Stimulated activated CD4-positive, alpha-beta T cell treated with anti-CD3 and anti-CD28 coated beads, Interleukin-15, amount 100 ng/mL, for 1 hour (primary cell): ENCODE measurements at regions not wholly inside any gene's neighbourhood (a gene's known extent, or its start where the extent isn't known, plus 50 kb on each side); places are given as distances from the start of the nearest gene placed in this dataset.

Source experiments
- DNase-seq, 2 donors: peaks; one replicate each; pipeline ENCODE4 v3.0.0-alpha.2; 2020; ENCODE audit warnings: low read depth in 1 of 2, low spot score in 1 of 2

DNA sequence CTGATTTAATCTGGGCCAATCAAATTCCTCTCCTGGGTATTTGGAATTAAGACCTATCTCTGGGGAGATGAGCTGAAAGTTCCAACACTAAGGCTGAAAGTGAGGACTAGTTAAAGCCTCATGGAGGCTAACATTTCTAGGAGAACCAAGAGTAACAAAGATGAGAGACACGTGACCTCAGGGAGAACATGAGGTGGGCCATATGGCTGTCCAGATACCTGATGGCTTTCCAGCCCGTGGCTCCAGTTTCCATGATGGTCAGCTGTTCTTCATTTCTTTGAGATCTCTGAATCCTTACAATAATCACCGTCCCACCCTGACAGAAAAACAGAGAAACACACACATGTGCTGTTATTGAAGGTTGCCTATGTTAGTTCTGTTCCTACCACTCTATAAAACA is 66.1 kb downstream of the LEPR start:
- DNase-seq = no peak

DNA sequence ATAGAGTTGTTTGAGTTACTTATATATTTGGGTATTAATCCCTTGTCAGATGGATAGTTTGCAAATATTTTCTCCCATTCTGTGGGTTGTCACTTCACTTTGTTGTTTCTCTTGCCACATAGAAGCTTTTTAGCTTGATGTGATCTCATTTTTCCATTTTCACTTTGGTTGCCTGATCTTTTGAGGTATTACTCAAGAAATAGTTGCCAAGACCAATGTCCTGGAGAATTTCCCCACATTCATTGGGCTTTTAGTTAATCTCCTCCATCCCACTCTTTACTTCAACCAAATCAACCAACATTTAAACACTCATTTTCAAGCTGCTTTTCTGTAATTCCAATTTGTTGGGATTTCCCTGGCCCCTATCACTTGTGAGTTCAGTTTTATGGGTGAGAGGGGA is 69.0 kb downstream of the LEPR start:
- no peak for DNase-seq

GRCh38 chr1:65490231-65491009 is 70.0 kb downstream of the LEPR start:
- no peak for DNase-seq

DNA sequence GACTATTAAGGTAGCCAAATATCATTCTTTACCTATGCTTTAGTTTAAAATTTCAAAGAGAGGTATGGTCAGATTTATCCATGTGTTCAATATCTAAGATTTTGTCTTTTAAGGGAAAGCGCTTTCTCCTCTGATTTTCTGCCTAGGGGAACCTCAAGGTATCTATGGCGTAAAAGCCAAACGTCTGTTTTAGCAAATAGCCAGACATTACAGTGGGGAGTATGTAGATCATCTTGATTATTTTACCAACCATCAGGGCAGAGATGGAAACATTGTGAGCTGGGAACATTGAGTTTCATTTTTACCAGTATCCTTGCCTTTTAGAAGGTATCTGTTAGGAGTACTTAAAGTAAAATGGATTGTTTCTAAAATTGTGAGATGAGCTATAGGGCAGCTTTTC is 71.0 kb downstream of the LEPR start:
- no peak for DNase-seq

GRCh38 chr1:65493802-65494201 is 73.3 kb downstream of the LEPR start:
- no peak for DNase-seq

DNA sequence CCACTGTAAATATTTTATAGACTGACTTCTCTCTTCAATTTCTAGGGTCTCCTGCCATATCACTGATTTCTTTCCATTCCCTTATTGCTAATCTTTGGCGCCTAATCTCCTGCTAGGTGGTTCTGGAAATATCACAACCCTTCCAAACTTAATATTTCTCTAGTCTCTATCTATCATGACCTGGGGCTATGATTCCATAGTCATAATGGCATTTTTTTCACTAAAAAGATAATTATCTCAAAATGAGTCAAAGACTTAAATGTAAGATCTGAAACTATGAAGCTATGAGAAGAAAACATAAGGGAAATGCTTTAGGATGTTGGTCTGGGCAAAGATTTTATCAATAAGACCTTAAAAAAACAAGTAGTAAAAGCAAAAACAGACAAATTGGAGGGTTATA is 74.2 kb downstream of the LEPR start:
- DNase-seq = no peak

- DNase-seq = no peak
Measured at GRCh38 chr1:65495137-65495536, 74.7 kb downstream of the LEPR start.

GRCh38 chr1:65497256-65497830 is 76.9 kb downstream of the LEPR start:
- no peak for DNase-seq

DNA sequence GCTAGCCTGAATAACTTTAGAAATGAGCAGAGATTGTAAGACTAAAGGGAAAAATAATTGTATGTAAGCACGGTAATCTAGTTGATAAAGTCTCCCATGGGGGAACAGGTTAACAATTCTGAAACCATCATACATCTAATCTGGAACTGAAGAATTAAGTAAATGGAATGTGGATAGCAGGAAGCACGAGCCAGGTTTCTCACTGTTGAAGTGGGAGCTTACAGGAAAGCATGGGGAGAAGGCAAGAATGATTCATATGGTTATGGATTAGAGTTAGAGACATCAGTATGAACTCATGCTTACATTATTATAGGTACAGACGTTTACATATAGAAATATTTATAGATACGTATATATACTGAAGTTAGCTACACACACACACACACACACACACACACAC is 83.0 kb downstream of the LEPR start:
- no peak for DNase-seq

- DNase-seq = no peak
Measured at GRCh38 chr1:65504263-65504662, 83.8 kb downstream of the LEPR start.

DNA sequence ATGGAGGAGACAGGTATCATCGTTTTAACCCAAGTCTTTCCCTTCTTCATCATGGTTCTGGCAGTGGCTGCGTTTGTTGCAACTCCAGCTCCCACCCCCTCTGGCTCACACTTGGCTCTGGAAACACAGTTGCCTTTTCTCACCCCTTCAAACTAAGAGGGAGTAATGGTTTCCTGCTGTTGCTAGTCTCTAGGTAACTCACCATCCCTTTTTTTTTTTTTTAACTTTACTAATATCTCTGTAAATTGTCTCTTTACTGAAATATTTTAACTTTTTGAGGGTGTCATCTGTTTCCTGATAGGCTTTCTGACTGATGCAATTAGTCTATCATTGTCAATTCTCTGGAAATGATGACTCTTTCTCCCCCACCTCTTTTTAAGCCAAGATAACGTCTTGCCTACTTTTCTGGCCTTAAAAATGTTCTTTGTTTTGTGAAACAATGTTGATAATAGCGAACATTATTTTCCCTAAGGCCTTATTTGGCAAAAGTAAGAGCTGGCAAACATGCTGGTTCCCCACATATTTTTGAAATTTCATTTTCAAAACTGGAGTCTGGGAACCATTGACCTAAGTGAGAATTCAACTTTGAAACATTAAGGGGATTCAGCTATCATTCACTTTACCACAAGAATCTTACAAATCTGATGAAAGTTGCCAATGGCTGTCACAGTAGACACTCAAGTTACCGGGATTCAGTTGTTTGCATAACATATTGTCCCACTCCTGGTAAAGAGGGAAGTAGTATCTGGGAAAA is 85.3 kb downstream of the LEPR start:
- no peak for DNase-seq

- DNase-seq = no peak
Measured at GRCh38 chr1:65508051-65508450, 87.6 kb downstream of the LEPR start.

DNA sequence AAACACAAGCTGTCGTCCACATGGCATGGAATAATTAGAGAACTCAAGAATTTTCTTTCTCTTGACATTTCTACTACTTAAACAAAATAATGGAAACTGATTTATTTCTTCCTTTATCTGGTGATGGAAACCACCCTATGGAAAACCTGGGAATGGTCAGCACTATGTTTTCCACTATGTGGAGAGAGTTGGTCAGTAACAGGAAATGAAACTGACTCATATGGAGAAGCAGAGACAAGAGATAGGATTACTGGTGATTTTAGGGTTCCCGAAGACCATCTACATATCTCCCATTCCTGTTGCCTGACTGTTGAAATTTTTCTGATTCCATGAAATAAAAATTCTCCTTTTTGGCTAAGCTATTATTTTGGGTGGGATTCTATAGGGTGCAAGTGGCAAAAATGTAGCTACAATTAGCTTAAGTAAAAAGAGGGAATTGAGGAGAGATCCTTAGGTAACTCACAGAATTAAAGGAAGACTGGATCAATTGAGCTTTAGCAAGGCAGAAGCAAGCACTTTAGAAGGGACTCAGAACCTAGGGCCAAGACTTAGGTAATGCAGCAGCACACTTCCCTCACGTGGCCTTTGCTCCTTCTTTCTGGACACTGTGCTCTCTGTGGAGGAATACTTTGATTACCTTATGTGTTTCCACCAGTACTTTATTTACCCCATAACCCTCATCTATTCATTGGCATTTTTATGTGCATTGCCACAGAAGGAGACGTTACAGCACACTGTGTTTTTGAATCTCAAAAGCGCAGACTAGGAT is 89.6 kb downstream of the LEPR start:
- DNase-seq = no peak

DNA sequence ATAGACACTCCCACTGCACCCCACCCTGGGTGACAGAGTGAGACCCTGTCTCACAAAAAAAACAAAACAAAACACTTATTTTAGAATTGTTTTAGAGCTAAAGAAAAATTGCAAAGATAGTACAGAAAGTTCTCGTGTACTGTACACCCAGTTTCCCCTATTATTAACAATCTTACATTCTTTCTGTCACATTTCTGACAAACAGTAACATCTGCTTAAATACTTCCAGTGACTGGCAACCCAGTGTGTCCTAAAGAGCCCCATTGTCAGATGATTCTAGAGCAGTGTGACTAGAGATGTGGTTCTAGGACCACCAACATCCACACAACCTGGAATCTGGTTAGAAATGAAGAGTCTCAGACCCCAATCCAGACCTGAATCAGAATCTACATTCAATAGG is 90.5 kb downstream of the LEPR start:
- no peak for DNase-seq

GRCh38 chr1:65512383-65512782 is 91.9 kb downstream of the LEPR start:
- DNase-seq = no peak

DNA sequence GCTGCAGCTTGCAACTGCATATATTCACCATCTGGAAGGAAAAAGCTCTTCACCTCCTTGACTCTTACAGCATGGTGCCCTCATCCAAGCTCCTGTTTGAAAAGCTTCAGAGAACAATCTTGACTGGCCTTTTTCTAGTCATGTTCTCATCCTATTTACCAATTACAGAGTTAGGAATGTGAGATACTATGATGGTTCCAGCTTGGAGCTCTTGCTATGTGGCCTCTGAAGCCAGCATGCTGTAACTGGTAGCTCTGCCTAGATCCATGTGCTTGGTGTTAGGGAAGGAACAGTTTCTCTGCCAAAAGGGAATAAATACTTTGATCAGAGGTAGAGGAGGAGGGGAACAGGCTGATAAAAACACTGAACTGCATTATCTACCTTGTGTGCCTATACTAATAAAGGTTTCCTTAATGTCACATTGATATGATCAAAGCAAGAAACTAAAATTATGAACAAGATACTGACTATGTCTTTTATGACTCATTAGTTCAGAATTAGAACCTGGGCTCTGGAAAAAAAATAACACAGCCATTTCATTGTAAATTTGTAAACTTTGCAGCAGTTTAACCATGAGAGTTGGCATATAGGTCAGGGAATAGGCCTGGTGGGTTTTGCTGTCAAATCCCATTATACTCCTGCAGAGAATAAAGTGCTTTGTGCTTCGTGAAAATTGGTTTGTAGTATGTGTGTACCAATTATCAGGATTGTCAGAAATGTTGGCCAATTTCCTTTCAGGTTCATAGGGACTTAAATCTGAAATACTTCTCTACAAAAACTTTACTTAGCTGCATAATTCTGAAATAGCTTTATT is 92.7 kb downstream of the LEPR start:
- no peak for DNase-seq

GRCh38 chr1:65514041-65514440 is 93.6 kb downstream of the LEPR start:
- no peak for DNase-seq

DNA sequence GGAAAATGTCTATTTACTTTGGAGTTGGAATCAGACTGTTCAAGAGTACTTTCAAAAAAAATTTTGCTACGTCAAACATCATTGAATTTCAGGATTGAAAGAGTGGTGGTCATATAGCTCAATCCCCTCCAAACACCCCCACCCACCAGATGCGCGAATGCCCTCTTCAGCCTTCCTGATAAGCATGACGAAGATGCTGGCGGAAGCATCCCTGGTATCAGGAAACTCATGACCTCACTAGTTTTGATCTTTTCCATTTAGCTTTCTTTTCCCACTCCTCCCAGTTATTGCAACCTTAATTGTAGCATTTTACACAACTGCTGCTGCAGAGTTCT is 104.4 kb downstream of the LEPR start:
- DNase-seq = no peak

DNA sequence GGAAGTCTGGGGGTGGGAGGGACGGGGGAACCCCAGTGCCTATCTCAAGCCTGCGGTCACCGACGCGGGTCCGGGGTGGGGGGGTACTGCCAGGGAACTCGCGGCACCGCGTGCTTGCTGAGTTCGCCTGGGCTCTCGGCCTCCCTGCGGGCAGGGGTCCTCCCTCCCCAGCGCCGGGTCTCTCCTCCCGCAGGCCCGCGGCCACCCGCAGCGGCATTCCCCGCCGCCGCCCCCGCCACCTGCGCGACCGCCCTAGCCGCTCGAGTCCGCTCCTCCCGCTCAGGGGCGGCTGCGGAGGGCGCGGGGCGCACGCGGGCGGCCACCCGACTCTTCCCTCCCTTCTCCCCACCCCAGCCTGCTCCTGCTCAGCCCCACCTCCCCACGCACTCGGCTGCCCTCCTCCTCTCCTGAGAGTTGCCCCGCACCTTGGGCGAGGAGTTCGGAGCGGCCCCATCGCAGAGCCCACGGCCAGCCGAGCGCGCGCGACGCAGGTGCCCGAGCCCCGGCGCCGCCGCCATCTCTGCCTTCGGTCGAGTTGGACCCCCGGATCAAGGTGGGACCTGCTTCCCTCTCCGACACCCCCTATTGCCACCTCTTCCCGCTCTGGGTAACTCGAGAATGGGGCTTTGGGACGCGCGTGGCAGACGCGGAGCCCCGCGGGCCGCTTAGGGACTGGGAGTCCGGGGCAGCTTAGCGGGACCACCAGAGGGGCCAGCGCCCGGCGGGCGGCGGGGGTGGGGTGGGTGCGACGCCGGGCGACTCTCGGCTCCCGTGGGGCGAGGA is 105.0 kb downstream of the LEPR start:
- DNase-seq = no peak

DNA sequence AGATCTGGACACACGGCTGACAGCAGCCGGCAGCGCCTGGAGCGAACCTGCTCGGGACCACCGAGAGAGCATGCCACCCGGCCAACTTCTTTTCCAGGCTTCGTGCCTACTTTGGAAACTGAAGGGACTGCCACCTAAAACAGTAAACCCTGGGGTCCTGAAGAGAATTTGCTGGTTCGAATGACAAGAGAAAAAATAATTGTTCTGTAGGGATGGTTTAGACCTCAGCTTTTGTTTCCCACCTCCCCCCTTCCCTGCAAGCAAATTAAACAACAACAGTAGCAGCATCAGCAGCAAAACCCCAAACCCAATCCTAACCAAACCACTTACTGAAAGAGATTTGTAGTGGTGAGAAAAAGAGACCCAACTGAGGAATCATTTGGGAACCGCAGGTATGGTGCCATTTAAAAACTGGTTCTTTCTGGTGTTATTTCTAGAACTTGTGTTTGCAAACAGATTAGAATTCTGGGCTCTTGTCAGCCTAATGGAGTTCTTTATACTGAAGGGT is 105.6 kb downstream of the LEPR start:
- DNase-seq = no peak
